Hepatocyte (in vitro differentiated cells): ENCODE measurements at regions not wholly inside any gene's neighbourhood (a gene's known extent, or its start where the extent isn't known, plus 50 kb on each side); places are given as distances from the start of the nearest gene placed in this dataset.

Experiments used
- DNase-seq: peaks from one replicate; pipeline ENCODE4 v3.0.0-alpha.2; 2016; ENCODE audit warnings: low spot score
- H2AFZ ChIP-seq: fragments of 200-600 bp; sonication (generic); 2 replicates; pipeline ENCODE4 v1.6.0; 2016; ENCODE audit warnings: antibody characterized with exemption, mild to moderate bottlenecking
- H3K27ac ChIP-seq: fragments of 200-600 bp; sonication (generic); 2 replicates; pipeline ENCODE4 v1.5.1; 2016; ENCODE audit warnings: mild to moderate bottlenecking
- H3K27me3 ChIP-seq: fragments of 200-600 bp; sonication (generic); 2 replicates; pipeline ENCODE4 v1.6.1; 2016
- H3K36me3 ChIP-seq: fragments of 200-600 bp; sonication (generic); replicated peaks from 2 replicates; pipeline ENCODE4 v1.5.1; 2016; ENCODE audit warnings: low read depth; ENCODE audit not compliant: insufficient read depth
- H3K4me1 ChIP-seq: fragments of 200-600 bp; sonication (generic); 2 replicates; pipeline ENCODE4 v1.5.1; 2016; ENCODE audit warnings: mild to moderate bottlenecking, moderate library complexity; ENCODE audit not compliant: insufficient read depth
- H3K4me2 ChIP-seq: fragments of 200-600 bp; sonication (generic); 2 replicates; pipeline ENCODE4 v1.6.0; 2016
- H3K4me3 ChIP-seq: fragments of 200-600 bp; sonication (generic); 2 replicates; pipeline ENCODE4 v1.5.1; 2016; ENCODE audit warnings: mild to moderate bottlenecking
- H3K79me2 ChIP-seq: fragments of 200-600 bp; sonication (generic); 2 replicates; pipeline ENCODE4 v1.6.0; 2017; ENCODE audit warnings: mild to moderate bottlenecking
- H3K9me2 ChIP-seq: fragments of 200-600 bp; sonication (generic); replicated peaks from 2 replicates; pipeline ENCODE4 v1.6.0; 2017; ENCODE audit warnings: mild to moderate bottlenecking; ENCODE audit not compliant: insufficient read depth
- H3K9me3 ChIP-seq: fragments of 200-600 bp; sonication (generic); 2 replicates; pipeline ENCODE4 v1.5.1; 2016; ENCODE audit warnings: low read depth, mild to moderate bottlenecking
- H4K20me1 ChIP-seq: fragments of 200-600 bp; sonication (generic); 2 replicates; pipeline ENCODE4 v1.6.0; 2016; ENCODE audit warnings: mild to moderate bottlenecking; ENCODE audit not compliant: insufficient read depth, poor library complexity, severe bottlenecking
- CTCF ChIP-seq: fragments of 200-600 bp; sonication (generic); IDR thresholded peaks from 2 replicates; pipeline ENCODE4 v1.5.1; 2016; ENCODE audit warnings: antibody characterized with exemption, mild to moderate bottlenecking; ENCODE audit not compliant: poor library complexity
- EZH2 ChIP-seq: fragments of 200-600 bp; sonication (generic); IDR thresholded peaks from 2 replicates; pipeline ENCODE4 v1.6.1; 2016; ENCODE audit warnings: antibody characterized with exemption, mild to moderate bottlenecking, borderline replicate concordance
- EZH2phosphoT487 ChIP-seq: fragments of 200-600 bp; sonication (generic); IDR thresholded peaks from one replicate; pipeline ENCODE4 v1.6.1; 2018; ENCODE audit warnings: antibody characterized with exemption, mild to moderate bottlenecking, low read depth, moderate library complexity; ENCODE audit not compliant: unreplicated experiment, severe bottlenecking
- WGBS: methylation state at CpG from one replicate; pipeline ENCODE4 v1.1.6; 2016; ENCODE audit warnings: low lambda C conversion rate; ENCODE audit errors: missing lambda C conversion rate; 5-methylcytosine and 5-hydroxymethylcytosine counted together

- Histone ChIP-seq H3K27ac (no peak overlapping the region), H3K9me2 (no peaks in the 10 kb centered on the region), H3K27me3 (no peaks in the 10 kb centered on the region), H3K4me1 (peaks cover 9% of the 10 kb centered on the region), H4K20me1 (no peaks in the 10 kb centered on the region), H3K4me2 (no peak overlapping the region), H3K79me2 (no peaks in the 10 kb centered on the region), H3K36me3 (no peaks in the 10 kb centered on the region), H3K4me3 (no peak overlapping the region), H3K9me3 (no peaks in the 10 kb centered on the region), H2AFZ (no peak overlapping the region)
- no peak for TF ChIP-seq CTCF
- no peak for TF ChIP-seq EZH2phosphoT487
- TF ChIP-seq EZH2 = no peak
- no peak for DNase-seq
- 65% methylated on average over 2 of the region's 2 CpGs for WGBS
Observed at GRCh38 chr2:12604341-12604740, 112.4 kb upstream of the TRIB2 start.

DNA sequence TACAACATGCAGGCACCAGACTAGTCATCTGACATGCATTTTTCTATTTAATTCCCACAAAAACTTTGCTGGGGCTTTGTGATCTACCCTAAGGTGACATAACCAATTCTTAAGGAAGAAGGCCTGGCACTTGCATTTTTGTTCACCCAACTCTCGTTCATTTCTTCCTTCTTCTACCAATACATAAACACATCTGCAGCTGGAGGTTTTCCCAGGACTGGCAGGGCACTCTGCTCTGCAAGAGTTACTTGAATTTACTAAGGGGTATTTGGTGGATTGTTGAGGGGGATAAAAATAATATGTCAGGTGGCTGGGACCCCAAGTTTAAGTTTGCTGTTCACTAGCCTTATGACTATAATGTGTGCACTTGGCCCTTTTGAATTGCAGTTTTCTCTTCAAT, 111.4 kb upstream of the TRIB2 start:
- H3K79me2 ChIP-seq = no peaks in the 10 kb centered on the region
- H2AFZ ChIP-seq = no peak overlapping the region
- no peaks in the 10 kb centered on the region for H3K36me3 ChIP-seq
- peaks cover 9% of the 10 kb centered on the region for H3K4me1 ChIP-seq
- WGBS = 71% methylated on average over 1 of the region's 1 CpG
- no peaks in the 10 kb centered on the region for H3K9me2 ChIP-seq
- TF ChIP-seq EZH2 = no peak
- no peak for TF ChIP-seq EZH2phosphoT487
- no peak for TF ChIP-seq CTCF
- H3K27me3 ChIP-seq = no peaks in the 10 kb centered on the region
- no peak overlapping the region for H3K4me2 ChIP-seq
- H3K4me3 ChIP-seq = no peak overlapping the region
- no peaks in the 10 kb centered on the region for H4K20me1 ChIP-seq
- H3K27ac ChIP-seq = no peak overlapping the region
- H3K9me3 ChIP-seq = no peaks in the 10 kb centered on the region
- DNase-seq = no peak

DNA sequence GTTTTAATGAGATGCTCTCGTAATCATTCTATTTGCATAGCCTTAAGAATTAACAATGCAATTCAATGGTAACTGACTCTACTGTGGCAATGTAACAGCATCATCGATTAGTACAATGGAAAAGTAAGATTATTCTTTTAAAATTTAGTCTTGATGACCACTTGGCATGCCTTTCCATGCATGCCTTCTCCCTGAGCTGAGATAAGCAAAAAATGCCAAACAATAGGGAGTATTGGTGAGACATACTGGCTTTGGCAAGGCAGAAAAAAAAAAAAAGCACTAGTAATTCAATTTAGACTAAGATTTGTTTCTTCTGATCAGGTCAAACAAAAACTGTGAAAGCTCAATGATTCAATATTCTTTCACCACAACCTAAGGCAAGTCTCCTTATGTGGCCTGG, 110.8 kb upstream of the TRIB2 start:
- no peaks in the 10 kb centered on the region for H3K9me3 ChIP-seq
- H3K4me2 ChIP-seq = peak overlapping the region; percentile 28
- no peaks in the 10 kb centered on the region for H4K20me1 ChIP-seq
- TF ChIP-seq CTCF (no peak), EZH2phosphoT487 (no peak), EZH2 (no peak)
- H3K36me3 ChIP-seq = no peaks in the 10 kb centered on the region
- no peak overlapping the region for H3K4me3 ChIP-seq
- H3K79me2 ChIP-seq = no peaks in the 10 kb centered on the region
- H3K4me1 ChIP-seq = peaks cover 9% of the 10 kb centered on the region
- no peak overlapping the region for H3K27ac ChIP-seq
- no peaks in the 10 kb centered on the region for H3K9me2 ChIP-seq
- WGBS = 58% methylated on average over 2 of the region's 2 CpGs
- H3K27me3 ChIP-seq = no peaks in the 10 kb centered on the region
- no peak for DNase-seq
- no peak overlapping the region for H2AFZ ChIP-seq

- Histone ChIP-seq H3K9me3 (no peaks in the 10 kb centered on the region), H3K36me3 (no peaks in the 10 kb centered on the region), H3K4me3 (no peak overlapping the region), H2AFZ (no peak overlapping the region), H3K4me1 (peaks cover 9% of the 10 kb centered on the region), H3K79me2 (no peaks in the 10 kb centered on the region), H4K20me1 (no peaks in the 10 kb centered on the region), H3K27me3 (no peaks in the 10 kb centered on the region), H3K9me2 (no peaks in the 10 kb centered on the region), H3K4me2 (peak overlapping the region; percentile 28), H3K27ac (no peak overlapping the region)
- WGBS = 24% methylated on average over 5 of the region's 5 CpGs
- no peak for TF ChIP-seq EZH2
- no peak for TF ChIP-seq EZH2phosphoT487
- peak; percentile 29 for TF ChIP-seq CTCF
- peak; percentile 27 for DNase-seq
Observed at GRCh38 chr2:12606472-12607000, 110.2 kb upstream of the TRIB2 start.
